Pulmonary artery endothelial cell (primary cell): ENCODE measurements at regions not wholly inside any gene's neighbourhood (a gene's known extent, or its start where the extent isn't known, plus 50 kb on each side); places are given as distances from the start of the nearest gene placed in this dataset.
"Not testable (repeated sequence)": the region's sequence is repeated elsewhere in the genome, so short reads cannot be mapped to it uniquely, and the experiment has no call there.

ENCODE experiments used
- DNase-seq: peaks from one replicate; pipeline ENCODE4 v3.0.0-alpha.2; 2011; ENCODE audit warnings: low read depth, low spot score

DNA sequence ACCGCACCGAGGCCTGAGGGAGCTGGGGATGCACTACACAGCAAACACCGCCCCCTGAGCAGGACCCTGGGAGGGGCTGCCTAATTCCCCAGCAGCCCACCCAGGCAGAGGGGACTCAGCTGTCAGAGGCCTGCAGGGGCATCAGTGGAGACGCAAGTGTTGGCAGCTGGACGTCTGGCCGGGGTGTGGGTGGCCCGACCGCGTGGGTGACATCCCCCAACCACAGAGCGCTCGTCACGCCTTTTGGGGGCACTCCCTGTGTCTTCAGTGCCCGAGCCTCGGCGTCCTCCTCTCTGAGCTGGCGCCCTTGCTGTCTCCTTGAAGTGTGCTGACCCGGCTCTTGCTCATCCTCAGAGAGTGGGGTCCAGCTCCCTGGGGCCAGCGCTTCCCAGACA, 150.2 kb downstream of the BRD1 start:
- DNase-seq = no peak

DNA sequence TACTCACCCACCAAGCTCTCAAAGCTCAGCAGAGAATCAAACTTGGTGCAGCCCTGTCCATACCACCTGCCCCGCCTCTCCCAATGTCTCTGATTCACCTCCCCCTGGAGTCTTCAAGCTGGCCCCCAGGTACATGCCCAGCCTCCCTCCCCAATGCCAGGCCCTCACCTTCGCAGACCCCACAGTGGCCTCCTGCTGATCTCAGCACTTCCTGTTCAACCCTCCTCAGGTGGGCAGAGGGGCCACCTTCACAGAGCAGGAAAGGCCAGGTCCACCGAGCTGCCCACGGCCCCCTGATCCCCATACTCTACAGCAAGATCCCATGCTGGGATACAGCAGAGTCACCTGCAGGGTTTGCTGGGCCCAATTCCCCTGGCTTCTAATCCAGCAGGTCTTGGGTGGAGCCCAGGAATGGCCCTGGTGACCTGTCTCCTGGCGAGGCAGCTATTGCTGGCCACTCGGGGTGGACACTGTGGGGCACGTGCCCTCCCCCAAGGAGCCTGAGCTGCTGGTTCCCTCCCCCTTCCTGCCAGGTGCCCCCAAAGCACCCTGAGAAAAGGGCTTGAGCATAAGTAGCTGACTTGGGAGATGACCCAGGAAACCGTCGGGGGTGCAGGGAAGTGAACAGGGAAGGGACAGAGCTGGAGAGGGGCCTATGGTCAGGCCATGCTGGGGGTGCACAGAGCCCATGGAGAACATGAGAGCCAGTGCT, 150.7 kb downstream of the BRD1 start:
- DNase-seq = no peak

DNA sequence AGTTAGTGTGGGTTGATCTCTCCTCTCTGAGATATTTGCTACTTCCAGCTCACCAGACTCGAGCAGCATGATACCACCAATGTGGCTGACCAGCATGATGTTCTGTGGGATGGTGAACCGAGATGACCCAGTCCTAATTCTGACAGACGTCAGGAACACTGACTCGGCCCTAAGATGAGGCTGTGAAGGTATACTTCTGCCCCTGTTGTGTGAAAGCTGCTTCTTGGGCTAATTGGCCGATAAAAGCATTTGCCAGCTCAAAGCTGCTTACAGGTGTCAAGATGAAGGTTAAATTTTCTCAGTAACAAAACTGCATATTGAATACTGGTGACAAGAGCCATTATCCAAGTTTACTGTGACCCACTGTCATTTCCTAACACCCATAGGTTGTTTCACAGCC, 151.4 kb downstream of the BRD1 start:
- DNase-seq = no peak

DNA sequence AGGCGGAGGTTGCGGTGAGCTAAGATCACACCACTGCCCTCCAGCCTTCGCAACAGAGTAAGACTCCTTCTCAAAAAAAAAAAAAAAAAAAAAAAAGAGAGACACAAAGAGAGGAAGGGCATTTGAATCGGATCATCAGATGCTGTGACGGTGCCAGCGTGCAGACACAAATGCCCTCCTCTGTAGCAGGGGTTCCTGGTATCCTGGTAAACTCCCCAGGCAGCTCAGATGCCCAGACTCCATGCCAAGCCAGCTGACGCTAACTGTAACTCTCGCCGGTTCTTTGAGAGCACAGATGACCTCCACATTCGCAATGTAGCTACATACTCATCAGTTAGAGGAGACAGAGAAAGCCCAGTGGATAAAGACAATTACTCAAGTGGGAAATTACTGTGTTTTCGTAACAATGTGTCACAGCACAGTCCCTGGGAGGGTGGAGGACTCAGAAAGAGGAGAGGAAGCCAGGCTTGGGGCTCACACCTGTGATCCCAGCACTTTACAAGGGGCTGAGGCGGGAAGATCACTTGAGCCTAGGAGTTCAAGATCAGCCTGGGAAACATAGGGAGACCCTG, 153.1 kb downstream of the BRD1 start:
- no peak for DNase-seq

DNA sequence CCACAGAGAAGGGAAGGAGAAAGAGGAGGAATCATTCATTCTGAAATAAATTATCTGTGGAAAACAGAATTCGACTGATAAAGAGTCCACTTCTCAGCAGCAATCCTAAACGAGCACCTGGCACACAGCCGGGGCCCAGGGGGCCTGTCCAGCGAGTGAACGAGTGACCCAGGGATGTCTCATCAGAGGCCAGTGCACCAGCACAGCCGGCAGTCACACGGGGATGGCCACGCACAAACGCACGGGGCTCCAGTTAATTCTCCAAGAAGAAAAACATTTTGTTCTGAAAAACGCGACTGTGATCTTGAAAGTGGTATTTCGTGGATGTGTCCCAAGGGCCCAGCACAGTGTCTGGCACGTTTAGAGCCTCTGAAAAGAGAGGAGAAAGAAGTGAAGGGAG, 154.6 kb downstream of the BRD1 start:
- DNase-seq = no peak

DNA sequence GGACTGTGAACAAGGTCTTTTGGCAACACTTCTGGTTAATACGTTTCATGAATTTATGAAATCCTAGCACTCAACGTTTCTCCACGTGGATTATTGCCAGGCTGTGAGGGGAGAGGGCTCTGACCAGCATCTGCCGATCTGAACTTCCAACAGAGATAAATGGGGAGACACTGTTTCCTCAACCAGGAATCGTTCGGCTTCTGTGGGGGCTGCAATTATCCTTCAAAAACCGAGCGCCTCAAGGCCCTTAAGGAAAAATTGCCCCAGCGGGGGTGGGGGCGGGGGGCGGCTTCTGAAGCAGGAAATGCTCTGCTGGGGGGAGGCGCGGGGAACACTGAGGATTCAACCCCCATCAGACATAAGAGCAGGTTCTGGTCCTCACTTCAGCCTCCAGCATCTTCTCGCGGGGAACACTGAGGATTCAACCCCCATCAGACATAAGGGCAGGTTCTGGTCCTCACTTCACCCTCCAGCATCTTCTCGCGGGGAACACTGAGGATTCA, 155.6 kb downstream of the BRD1 start:
- no peak for DNase-seq

DNA sequence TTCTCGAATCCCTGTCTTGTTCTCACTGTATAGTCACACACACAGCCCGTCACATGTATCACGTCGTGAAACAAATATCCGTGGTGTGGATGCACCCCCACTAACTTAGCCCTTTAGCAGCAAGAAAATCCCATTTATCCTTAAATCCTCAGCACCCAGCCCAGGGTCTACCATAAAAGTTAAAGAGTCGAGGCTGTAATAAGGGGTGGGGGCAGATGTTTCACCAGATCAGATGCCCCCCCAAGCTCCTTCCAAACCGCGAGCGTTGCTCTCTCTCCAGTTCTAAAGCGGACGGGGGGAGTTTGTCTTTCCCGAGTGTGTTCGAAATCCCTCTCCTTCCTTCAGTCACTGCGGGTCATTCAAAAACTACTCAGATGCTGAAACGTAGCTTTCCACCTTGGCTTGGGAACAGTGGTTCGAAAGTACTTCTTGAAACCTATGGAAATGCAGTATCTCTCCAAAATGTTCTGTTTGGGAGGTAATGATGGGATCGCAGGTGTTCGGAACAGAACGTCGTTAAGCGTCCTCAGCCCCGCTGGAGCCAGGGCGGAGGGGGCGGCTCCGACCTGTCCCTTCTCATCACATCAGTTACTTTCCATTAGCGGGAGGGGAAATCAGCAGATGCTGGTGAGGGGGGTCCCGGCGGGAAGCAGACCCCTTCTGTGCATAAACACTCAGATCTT, 156.2 kb downstream of the BRD1 start:
- DNase-seq = no peak

DNA sequence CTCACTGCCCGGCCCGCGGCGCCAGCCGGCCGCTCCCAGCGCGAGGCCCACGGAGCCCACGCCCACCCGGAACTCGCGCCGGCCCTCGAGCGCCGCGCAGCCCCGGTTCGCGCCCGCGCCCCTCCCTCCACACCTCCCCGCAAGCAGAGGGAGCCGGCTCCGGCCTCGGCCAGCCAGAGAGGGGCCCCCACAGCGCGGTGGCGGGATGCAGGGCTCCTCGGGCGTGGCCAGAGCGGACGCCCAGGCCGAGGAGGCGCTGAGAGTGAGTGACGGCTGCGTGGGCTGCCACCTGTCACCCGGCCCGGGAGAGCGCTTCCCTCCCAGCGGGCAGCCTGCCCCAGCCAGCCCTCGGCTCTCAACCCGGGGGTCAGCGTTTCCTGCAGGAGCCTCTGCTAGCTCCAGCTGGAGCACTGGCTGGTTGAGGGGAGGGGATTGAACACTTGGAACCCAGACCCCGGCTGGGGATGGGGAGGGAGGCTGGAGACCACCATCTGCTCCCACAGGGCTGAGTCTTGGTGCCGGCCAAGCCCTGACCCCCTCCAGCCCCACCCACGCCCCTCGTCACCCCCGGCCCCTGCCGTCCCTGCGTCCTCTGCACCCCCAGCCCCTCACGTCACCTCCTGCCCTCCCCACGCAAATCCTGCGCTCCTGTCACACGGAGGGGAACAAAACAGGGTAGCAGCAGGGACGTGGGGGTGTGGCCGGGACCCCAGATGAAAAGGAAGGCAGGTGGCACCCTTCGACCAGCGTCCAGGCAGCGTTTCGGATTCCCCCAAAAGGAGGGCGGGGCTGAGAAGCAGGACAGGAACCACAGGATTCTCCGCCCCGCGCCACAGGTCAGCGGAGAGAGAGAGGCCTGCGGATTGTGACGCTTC, 157.0 kb downstream of the BRD1 start:
- no peak for DNase-seq

DNA sequence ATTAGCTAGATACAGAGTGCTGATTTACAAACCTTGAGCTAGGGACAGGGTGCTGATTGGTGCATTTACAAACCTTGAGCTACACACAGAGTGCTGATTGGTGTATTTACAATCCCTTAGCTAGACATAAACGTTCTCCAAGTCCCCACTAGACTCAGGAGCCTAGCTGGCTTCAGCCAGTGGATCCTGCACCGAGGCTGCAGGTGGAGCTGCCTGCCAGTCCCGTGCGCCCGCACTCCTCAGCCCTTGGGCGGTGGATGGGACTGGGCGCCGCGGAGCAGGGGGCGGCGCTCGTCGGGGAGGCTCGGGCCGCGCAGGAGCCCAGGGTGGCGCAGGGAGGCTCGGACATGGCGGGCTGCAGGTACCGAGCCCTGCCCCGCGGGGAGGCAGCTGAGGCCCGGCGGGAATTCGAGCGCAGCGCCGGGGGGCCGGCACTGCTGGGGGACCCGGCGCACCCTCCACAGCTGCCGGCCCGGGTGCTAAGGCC, 157.7 kb downstream of the BRD1 start:
- not testable (repeated sequence) for DNase-seq

DNA sequence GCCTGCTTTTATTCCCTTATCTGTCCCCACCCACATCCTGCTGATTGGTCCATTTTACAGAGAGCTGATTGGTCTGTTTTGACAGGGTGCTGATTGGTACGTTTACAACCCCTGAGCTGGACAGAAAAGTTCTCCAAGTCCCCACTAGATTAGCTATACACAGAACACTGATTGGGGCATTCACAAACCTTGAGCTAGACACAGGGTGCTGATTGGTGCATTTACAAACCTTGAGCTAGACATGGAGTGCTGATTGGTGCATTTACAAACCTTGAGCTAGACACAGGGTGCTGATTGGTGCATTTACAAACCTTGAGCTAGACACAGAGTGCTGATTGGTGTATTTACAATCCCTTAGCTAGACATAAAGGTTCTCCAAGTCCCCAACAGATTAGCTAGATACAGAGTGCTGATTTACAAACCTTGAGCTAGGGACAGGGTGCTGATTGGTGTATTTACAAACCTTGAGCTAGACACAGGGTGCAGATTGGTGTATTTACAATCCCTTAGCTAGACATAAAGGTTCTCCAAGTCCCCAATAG, 158.2 kb downstream of the BRD1 start:
- DNase-seq = not testable (repeated sequence)

DNA sequence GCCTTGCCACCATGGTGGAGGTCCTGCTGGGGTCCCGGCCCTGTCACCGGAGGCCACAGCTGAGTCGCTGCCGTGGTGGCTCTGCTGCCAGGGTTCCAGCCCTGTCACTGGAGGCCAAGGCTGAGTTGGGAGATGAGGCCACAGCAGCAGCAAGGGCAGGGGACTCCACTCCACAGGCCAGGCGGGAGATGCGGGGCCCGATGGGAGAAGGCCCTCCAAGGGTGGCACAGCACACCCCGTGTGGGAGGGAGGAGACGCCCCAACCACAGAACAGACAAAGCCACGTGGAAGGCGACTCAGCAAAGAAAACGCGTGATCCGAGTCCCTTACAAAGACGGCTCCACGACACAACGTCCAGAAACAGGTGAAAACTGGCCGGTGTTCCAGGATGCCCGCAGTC, 159.3 kb downstream of the BRD1 start:
- DNase-seq = no peak

DNA sequence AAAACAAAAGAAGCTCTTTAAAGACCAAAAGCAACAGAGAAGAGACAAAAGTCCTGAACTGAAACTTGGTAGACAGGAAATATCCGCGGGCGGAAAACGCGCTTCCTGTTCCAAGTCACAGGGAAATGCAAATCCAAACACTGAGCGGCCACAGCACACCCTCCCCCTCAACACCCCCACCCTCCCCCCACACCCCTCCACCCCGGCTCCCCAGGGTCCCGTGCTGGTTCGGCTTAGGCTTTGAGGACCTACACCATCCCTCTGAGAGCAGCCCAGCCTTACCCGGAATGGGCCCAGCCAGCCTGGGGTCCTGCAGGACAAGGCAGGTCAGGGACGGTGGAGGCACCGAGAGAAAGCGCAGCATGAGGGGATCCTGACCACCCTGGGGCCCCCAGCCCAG, 160.4 kb downstream of the BRD1 start:
- no peak for DNase-seq

DNA sequence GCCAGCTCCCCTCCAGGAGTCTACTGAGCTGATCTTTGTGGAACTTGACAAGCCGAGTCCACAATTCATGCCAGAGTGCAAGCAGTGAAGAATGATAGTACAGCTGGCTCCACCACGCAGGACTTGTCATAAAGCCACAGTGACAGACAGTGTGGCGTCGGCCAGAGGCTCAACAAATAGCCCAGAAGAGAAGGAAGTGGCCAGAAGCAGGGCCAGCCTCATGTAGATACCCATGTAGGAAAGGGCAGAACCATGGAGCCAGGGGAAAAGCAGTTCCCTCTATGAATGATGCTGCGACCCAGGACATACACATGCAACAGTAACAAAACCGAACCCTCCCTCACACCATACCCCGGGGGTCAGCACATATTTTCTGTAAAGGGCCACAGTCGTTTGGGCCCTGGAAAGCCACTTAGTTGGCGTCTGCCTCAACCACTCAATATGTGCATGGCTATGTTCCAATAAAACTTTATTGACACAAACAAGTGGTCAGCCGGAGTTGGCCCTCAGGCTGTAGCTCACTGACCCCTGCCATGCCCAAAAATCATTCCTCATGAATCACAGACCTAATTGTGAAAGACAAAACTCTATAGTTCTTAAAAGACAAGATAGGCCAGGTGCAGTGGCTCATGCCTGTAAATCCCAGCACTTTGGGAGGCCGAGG, 161.4 kb downstream of the BRD1 start:
- no peak for DNase-seq

DNA sequence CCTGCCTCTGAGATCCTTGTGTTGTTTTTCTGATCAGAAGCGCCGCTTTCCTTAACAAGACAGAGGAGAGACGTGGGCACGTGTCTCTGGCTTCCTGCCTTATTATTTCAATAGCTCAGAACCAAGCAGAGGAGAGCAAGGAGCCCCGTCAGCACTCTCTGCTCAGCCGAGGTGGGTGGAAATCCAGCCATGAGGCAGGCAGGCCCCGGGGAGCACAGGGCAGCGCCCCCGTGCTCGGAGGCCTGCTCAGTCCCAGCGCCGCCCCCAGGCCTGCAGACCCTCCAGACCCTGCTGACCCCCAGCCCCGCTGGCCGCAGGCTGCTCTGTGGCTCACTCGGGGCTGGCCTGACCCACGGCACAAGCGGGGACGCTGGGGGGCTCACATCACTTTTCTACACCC, 162.8 kb downstream of the BRD1 start:
- DNase-seq = no peak

DNA sequence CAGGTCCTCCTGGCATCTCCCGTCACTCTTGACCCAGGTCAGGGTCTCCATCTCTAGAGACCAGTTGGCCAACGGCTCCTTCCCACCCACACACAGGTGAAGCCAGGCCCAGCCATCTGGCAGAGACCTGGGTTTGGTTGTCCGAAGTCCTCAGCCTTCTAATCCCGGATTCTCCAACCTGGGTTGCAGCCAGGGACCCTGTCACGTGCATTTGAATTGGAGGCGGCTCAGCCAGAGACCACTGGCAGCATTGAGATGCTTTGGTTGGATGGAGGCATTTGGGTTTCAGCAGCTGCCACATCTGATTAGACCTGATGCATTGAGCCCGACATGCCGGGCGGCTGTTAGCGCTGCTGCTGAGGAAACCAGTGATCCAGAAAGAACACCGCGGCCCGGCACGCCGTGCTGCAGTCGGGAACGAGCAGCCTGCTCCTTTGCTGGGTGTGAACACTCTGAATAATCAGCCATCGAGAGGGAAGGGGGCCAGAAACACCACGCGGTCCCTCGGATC, 163.2 kb downstream of the BRD1 start:
- DNase-seq = no peak

DNA sequence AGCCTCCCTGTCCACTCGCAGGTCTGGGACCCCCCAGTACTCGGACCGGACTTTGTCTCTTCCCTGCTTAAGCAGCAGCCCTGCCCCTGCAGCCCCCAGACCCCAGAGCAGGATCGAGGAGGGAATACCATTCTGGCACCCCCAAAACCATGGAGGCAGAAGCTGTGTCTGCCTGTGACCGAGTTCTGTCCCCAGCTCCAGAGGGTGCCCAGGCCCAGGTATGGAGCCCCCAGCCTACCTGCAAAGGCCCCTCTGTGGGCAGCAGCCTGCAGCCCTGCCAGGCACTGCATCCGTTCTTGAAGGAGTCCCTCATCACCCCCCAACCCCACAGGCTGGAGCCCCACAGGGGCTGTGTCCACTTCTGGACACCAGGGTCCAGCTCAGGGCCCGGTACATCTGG, 163.8 kb downstream of the BRD1 start:
- DNase-seq = no peak

DNA sequence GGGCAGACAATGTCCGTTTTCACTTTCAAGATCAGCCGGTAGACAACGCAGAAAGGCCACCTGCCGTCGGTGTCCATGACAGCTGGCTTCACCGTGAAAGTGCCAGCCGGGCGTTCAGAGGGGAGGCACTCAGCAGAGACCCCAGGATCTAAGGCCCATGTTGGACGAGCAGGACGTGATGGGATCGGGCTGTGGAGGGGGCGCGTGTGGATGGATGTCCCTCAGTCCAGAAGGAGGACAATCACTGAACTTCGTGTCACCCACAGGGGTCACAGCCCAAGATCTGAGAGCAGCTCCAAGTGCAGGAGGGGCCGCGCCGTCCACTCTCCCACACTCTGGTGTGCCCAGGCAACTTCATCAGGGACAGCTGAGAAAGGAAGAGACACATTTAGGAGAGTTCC, 164.4 kb downstream of the BRD1 start:
- DNase-seq = no peak

DNA sequence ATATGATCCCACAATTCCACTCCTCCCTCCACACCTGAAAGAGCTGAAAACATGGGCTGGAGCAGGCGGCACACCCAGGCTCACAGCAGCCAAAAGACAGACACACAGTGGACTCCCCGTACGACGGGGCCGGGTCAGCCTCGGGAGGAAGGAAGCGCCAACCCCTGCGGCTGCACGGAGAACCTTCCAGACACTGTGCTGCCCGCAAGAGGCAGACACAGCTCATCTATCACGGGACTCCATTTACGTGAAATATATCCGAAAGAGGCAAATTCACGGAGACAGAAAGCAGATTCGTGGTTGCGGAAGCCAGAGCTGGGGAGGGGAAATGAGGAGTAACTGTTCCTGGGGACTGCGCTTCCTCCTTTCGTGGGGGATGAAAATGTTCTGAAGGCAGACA, 165.0 kb downstream of the BRD1 start:
- DNase-seq = no peak

DNA sequence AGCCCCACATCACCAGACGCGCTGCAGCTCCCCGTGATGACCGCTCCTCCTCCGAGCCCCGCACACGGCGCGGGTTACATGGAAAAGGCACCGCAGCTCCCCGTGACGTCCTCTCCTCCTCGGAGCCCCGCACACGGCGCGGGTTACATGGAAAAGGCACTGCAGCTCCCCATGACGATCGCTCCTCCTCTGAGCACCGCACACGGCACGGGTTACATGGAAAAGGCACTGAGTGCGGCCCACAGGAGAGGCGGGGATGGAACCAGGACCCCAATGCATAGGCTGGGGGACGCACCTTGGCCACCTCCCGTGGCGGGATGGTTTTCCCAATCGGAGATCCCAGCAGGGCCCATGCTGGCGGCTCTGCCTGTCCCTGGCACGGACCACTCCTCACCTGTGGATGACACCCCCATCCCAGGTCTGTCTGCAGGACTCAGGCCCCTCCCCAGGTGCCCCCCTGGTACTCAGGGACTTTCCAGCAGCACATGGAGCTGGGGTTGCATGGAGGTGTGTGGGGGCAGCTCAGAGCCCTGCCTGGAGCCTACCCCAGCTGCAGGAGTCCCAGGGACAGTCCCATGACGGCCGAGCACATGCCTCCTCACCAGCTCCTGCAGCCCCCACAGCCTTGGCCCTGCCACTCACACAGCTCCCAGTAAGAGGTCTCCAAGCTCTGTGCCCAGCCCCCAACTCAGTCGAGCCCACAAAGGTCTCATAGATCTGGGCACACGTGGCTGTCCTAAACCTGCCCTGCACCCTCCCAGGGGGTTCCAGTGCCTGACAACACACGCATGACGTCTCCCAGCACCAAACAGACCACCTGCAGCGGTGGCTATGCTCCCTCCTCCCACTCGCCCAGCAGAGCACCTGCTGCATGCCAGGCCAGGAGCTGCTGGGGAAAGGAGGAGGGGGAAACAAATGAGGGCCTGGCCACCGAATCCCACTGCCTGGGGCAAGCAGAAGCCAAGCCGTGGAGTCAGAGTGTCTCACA, 166.6 kb downstream of the BRD1 start:
- no peak for DNase-seq
